Activated T-helper 2 cell treated with anti-CD3 and anti-CD28 coated beads, Interferon-gamma antibody, Interleukin-2, Interleukin-4, amounts not matched to agents 10 μg/mL and 5 μg/mL and 100 μg/mL, durations not matched to agents 14 hours and 24 hours and 36 hours (primary cell): ENCODE measurements at regions not wholly inside any gene's neighbourhood (a gene's known extent, or its start where the extent isn't known, plus 50 kb on each side); places are given as distances from the start of the nearest gene placed in this dataset.

Experiments
- DNase-seq: peaks from one replicate; pipeline ENCODE4 v3.0.0; 2021; ENCODE audit warnings: low spot score
- H3K27ac Mint-ChIP-seq: one replicate; pipeline ENCODE4 v1.8.0; 2021; ENCODE audit warnings: mixed read lengths
- H3K27me3 Mint-ChIP-seq: one replicate; pipeline ENCODE4 v1.8.0; 2021; ENCODE audit warnings: low read depth, mixed read lengths
- H3K36me3 Mint-ChIP-seq: one replicate; pipeline ENCODE4 v1.8.0; 2021; ENCODE audit warnings: low read depth, mixed read lengths
- H3K4me1 Mint-ChIP-seq: one replicate; pipeline ENCODE4 v1.8.0; 2021; ENCODE audit warnings: low read depth, mixed read lengths
- H3K4me3 Mint-ChIP-seq: one replicate; pipeline ENCODE4 v1.8.0; 2021; ENCODE audit warnings: low read depth, mild to moderate bottlenecking, moderate library complexity, mixed read lengths
- H3K9me3 Mint-ChIP-seq: one replicate; pipeline ENCODE4 v1.8.0; 2021; ENCODE audit warnings: mixed read lengths
- intact Hi-C: fragments of 100-400 bp; cut with micrococcal nuclease; formaldehyde crosslinking; loops from one replicate; pipeline ENCODE4 v1.15.1; 2023

- intact Hi-C loops, result loop anchor here (2.0 kb wide), 1 partner anchor 213 kb away; no protein-coding TSS in a partner anchor
- Mint-ChIP-seq H3K27ac (no peak overlapping the region), H3K4me3 (no peak overlapping the region)
These were observed 116.6 kb downstream of the SLC25A47 start for GRCh38 chr14:100439781-100440180.

DNA sequence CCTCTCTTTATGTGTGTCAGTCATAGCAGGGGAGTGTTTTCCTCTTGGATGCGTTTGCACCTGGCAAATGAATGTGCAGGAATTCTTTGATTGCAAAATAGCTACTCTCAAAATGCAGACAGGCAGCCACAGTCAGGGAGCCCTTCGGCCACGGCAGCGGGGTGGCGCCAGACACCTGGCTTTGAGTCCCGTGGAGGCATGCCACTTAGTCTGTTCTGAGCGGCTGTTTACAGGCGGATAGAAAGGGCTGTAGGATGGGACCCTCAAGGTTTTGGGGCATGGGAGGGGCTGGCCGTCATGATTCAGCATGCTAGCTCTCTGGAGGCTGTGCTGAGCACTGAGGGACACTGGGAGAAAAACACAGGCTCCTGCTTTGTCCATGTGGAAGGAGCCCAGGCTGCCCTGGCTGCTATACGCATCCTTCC lies 117.1 kb downstream of the SLC25A47 start:
- Mint-ChIP-seq H3K27me3 (no peaks in the 10 kb centered on the region), H3K27ac (no peak overlapping the region), H3K4me3 (no peak overlapping the region), H3K4me1 (peaks cover 27% of the 10 kb centered on the region), H3K36me3 (no peaks in the 10 kb centered on the region), H3K9me3 (no peaks in the 10 kb centered on the region)
- intact Hi-C loops, result loop anchor here (2.0 kb wide), 1 partner anchor 213 kb away; no protein-coding TSS in a partner anchor
- DNase-seq, result no peak

More at GRCh38 chr14:100439781-100440180, 116.6 kb downstream of the SLC25A47 start:
- Mint-ChIP-seq H3K9me3 (no peaks in the 10 kb centered on the region), H3K4me1 (peaks cover 28% of the 10 kb centered on the region), H3K36me3 (no peaks in the 10 kb centered on the region), H3K27me3 (no peaks in the 10 kb centered on the region)
- DNase-seq, result no peak

DNA sequence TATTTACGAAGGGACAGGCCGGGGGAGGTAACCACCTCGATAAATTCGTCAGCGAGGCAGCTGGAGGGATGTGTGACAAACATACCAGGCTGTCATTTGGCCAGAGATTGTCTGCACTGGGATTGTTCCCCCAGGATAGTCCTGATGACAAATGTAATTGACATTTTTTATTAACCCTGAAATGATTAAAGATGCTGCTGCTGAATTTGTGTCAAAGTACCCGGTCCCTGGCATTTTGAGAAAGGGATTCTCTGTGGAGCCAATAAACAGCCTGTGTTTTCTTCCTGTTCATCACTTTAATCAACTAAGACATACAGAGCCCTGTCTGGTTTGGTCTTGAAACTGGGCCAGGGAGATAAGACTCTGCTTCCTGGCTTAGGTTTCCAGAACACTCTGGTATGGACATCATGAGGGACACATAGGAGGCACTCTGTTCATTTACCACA lies 117.6 kb downstream of the SLC25A47 start:
- Mint-ChIP-seq H3K27me3 (no peaks in the 10 kb centered on the region), H3K4me1 (peaks cover 27% of the 10 kb centered on the region), H3K27ac (peak overlapping the region; percentile 25), H3K4me3 (no peak overlapping the region), H3K36me3 (no peaks in the 10 kb centered on the region), H3K9me3 (no peaks in the 10 kb centered on the region)
- intact Hi-C loops, result loop anchor here (2.0 kb wide), 1 partner anchor 212 kb away; no protein-coding TSS in a partner anchor
- DNase-seq, result no peak

DNA sequence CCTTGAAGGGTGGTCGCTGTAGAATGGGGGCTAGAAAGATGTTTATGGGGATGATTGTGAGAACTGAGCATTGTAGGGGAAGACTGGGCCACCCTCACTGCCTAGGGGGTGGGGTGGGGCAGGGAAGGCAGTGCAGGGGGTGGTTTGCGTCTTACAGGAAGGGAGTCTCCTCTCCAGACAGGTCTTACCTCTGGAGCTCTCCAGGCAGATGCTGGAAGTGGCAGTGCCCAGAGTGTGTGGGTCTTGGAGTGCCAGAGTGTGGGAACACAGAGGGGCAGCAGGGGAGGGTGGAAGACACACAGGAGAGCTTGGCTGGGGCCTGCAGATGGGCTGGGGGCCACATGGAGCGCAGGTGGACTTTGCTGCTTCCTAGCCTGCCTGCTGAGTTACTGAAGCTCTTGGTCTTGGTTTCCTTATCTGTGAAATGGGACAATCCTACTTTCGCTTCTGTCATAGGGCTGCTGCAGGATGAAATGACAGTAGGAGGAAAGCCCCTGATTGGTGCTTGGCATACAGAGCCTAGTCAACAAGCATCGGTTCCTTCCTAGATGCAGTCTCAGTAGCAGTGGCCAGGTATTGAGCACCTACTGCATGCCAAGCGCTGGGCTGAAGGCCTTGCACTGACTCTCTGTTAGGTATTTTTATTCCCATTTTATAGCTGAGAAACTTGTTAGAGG lies 118.3 kb downstream of the SLC25A47 start:
- no peaks in the 10 kb centered on the region for H3K9me3 Mint-ChIP-seq
- no peak overlapping the region for H3K4me3 Mint-ChIP-seq
- intact Hi-C loops, result loop anchor here (2.0 kb wide), 1 partner anchor 211 kb away; no protein-coding TSS in a partner anchor
- DNase-seq, result no peak
- H3K36me3 Mint-ChIP-seq, result no peaks in the 10 kb centered on the region
- no peaks in the 10 kb centered on the region for H3K27me3 Mint-ChIP-seq
- H3K4me1 Mint-ChIP-seq, result peaks cover 27% of the 10 kb centered on the region
- H3K27ac Mint-ChIP-seq, result peak overlapping the region; percentile 25

GRCh38 chr14:100442036-100442435 lies 118.9 kb downstream of the SLC25A47 start:
- no peaks in the 10 kb centered on the region for H3K27me3 Mint-ChIP-seq
- H3K9me3 Mint-ChIP-seq, result no peaks in the 10 kb centered on the region
- intact Hi-C loops, result no loop called here
- H3K27ac Mint-ChIP-seq, result no peak overlapping the region
- DNase-seq, result no peak
- no peak overlapping the region for H3K4me3 Mint-ChIP-seq
- no peaks in the 10 kb centered on the region for H3K36me3 Mint-ChIP-seq
- H3K4me1 Mint-ChIP-seq, result peaks cover 31% of the 10 kb centered on the region

GRCh38 chr14:100442498-100443490 lies 119.7 kb downstream of the SLC25A47 start:
- intact Hi-C loops, result no loop called here
- H3K4me1 Mint-ChIP-seq, result peaks cover 36% of the 10 kb centered on the region
- H3K4me3 Mint-ChIP-seq, result no peak overlapping the region
- DNase-seq, result no peak
- H3K36me3 Mint-ChIP-seq, result no peaks in the 10 kb centered on the region
- no peak overlapping the region for H3K27ac Mint-ChIP-seq
- H3K27me3 Mint-ChIP-seq, result no peaks in the 10 kb centered on the region
- H3K9me3 Mint-ChIP-seq, result no peaks in the 10 kb centered on the region

GRCh38 chr14:100443603-100444002 lies 120.5 kb downstream of the SLC25A47 start:
- no peaks in the 10 kb centered on the region for H3K9me3 Mint-ChIP-seq
- no peak overlapping the region for H3K4me3 Mint-ChIP-seq
- no peak overlapping the region for H3K27ac Mint-ChIP-seq
- H3K27me3 Mint-ChIP-seq, result no peaks in the 10 kb centered on the region
- intact Hi-C loops, result no loop called here
- no peak for DNase-seq
- H3K36me3 Mint-ChIP-seq, result no peaks in the 10 kb centered on the region
- peaks cover 36% of the 10 kb centered on the region for H3K4me1 Mint-ChIP-seq

DNA sequence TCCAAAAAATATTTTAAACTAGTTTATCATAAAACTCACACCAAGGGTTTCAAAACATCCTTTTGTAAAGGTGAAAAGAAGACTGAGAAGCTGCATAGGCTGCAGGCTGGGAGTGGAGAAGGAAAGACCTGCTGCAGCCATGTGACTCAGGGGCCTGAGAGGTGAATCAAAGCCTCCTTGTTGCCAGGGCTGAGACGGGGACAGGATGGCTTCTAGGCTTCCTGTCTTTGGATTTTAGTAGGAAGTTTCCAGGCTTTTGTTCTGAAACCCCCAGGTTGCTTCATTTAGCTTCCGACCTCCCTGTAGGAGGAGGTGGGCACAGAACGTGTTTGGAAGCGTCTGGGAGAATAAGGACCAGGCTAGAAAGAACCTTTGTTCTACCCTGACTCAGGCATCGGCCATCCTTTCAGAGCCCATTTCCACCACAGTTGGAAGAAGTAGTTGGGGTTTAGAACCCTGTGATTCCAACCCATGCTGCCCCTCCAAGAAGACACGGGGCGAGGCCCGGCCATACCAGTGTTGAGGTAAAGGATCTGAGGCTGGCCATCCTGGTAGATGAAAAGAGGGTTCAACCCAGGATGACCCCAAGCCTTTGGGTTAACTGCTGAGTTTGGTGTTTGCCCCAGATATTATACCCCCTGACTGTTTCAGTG lies 122.4 kb downstream of the SLC25A47 start:
- H3K4me3 Mint-ChIP-seq, result no peak overlapping the region
- intact Hi-C loops, result no loop called here
- H3K4me1 Mint-ChIP-seq, result peaks cover 22% of the 10 kb centered on the region
- no peaks in the 10 kb centered on the region for H3K9me3 Mint-ChIP-seq
- no peak overlapping the region for H3K27ac Mint-ChIP-seq
- no peaks in the 10 kb centered on the region for H3K27me3 Mint-ChIP-seq
- no peaks in the 10 kb centered on the region for H3K36me3 Mint-ChIP-seq
- DNase-seq, result no peak

- peaks cover 13% of the 10 kb centered on the region for H3K4me1 Mint-ChIP-seq
- H3K36me3 Mint-ChIP-seq, result no peaks in the 10 kb centered on the region
- no peak overlapping the region for H3K27ac Mint-ChIP-seq
- no peak overlapping the region for H3K4me3 Mint-ChIP-seq
- no peak for DNase-seq
- intact Hi-C loops, result no loop called here
- H3K27me3 Mint-ChIP-seq, result no peaks in the 10 kb centered on the region
- no peaks in the 10 kb centered on the region for H3K9me3 Mint-ChIP-seq
These were observed 123.4 kb downstream of the SLC25A47 start for GRCh38 chr14:100446572-100446971.

GRCh38 chr14:100448376-100448775 lies 125.2 kb downstream of the SLC25A47 start:
- no peak overlapping the region for H3K27ac Mint-ChIP-seq
- H3K36me3 Mint-ChIP-seq, result no peaks in the 10 kb centered on the region
- no peak for DNase-seq
- intact Hi-C loops, result no loop called here
- H3K27me3 Mint-ChIP-seq, result no peaks in the 10 kb centered on the region
- H3K9me3 Mint-ChIP-seq, result no peaks in the 10 kb centered on the region
- peaks cover 9% of the 10 kb centered on the region for H3K4me1 Mint-ChIP-seq
- no peak overlapping the region for H3K4me3 Mint-ChIP-seq

GRCh38 chr14:100449225-100449987 lies 126.3 kb downstream of the SLC25A47 start:
- Mint-ChIP-seq H3K4me3 (no peak overlapping the region), H3K27ac (no peak overlapping the region), H3K27me3 (no peaks in the 10 kb centered on the region), H3K9me3 (no peaks in the 10 kb centered on the region), H3K36me3 (no peaks in the 10 kb centered on the region), H3K4me1 (peaks cover 9% of the 10 kb centered on the region)
- intact Hi-C loops, result no loop called here
- no peak for DNase-seq

DNA sequence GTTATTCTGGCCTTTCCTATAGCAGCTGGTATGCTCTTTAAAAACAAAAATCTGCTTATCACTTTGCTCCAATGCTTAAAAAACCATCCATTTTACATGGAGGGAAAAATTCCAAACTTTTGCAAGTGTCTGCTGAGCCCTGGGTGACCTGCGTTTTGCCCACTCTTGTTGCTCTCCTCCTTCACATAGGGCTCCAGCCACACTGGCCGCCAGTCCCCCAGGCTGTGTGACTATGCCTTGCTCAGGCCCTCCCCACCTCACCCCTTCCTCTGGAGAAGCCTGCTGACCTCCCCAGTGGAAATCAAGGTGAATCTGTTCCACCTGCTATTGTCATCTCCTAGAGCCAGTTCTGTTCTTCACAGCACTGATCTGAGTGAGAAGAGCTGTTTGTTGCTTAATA lies 126.9 kb downstream of the SLC25A47 start:
- no peaks in the 10 kb centered on the region for H3K9me3 Mint-ChIP-seq
- H3K27ac Mint-ChIP-seq, result no peak overlapping the region
- no peak for DNase-seq
- H3K27me3 Mint-ChIP-seq, result peaks cover under 1% of the 10 kb centered on the region
- no peaks in the 10 kb centered on the region for H3K36me3 Mint-ChIP-seq
- no peak overlapping the region for H3K4me3 Mint-ChIP-seq
- intact Hi-C loops, result no loop called here
- peaks cover 9% of the 10 kb centered on the region for H3K4me1 Mint-ChIP-seq
